NCI-H69 (cell line): ENCODE measurements at regions not wholly inside any gene's neighbourhood (a gene's known extent, or its start where the extent isn't known, plus 50 kb on each side); places are given as distances from the start of the nearest gene placed in this dataset.

ENCODE experiments used
- DNase-seq: peaks from one replicate; lab custom pipeline; 2025; lab: John Stamatoyannopoulos, UW

GRCh38 chr6:139514819-139515218 is 140.4 kb upstream of the CITED2 start:
- no peak for DNase-seq

GRCh38 chr6:139510040-139510790 is 135.8 kb upstream of the CITED2 start:
- DNase-seq: peak; percentile 49

- DNase-seq: no peak
Measured at GRCh38 chr6:139509167-139509566, 134.7 kb upstream of the CITED2 start.

GRCh38 chr6:139508576-139508975 is 134.1 kb upstream of the CITED2 start:
- peak; percentile 64 for DNase-seq

- peak; percentile 48 for DNase-seq
Measured at GRCh38 chr6:139508023-139508422, 133.6 kb upstream of the CITED2 start.

- no peak for DNase-seq
Measured at GRCh38 chr6:139500977-139501376, 126.5 kb upstream of the CITED2 start.

- DNase-seq: no peak
Measured at GRCh38 chr6:139498715-139499114, 124.3 kb upstream of the CITED2 start.

GRCh38 chr6:139497345-139497961 is 123.0 kb upstream of the CITED2 start:
- no peak for DNase-seq

GRCh38 chr6:139496654-139497344 is 122.4 kb upstream of the CITED2 start:
- DNase-seq: no peak

GRCh38 chr6:139494376-139494990 is 120.0 kb upstream of the CITED2 start:
- DNase-seq: no peak

- no peak for DNase-seq
Measured at GRCh38 chr6:139490482-139490881, 116.0 kb upstream of the CITED2 start.

GRCh38 chr6:139486476-139486799 is 112.0 kb upstream of the CITED2 start:
- no peak for DNase-seq

GRCh38 chr6:139485742-139486475 is 111.5 kb upstream of the CITED2 start:
- DNase-seq: no peak

- DNase-seq: no peak
Measured at GRCh38 chr6:139485185-139485584, 110.7 kb upstream of the CITED2 start.

- peak; percentile 57 for DNase-seq
Measured at GRCh38 chr6:139483079-139483478, 108.6 kb upstream of the CITED2 start.

GRCh38 chr6:139482287-139482686 is 107.8 kb upstream of the CITED2 start:
- DNase-seq: peak; percentile 77

GRCh38 chr6:139480356-139481165 is 106.1 kb upstream of the CITED2 start:
- DNase-seq: no peak

GRCh38 chr6:139479433-139480222 is 105.2 kb upstream of the CITED2 start:
- DNase-seq: no peak

GRCh38 chr6:139475646-139476045 is 101.2 kb upstream of the CITED2 start:
- DNase-seq: no peak

GRCh38 chr6:139475241-139475640 is 100.8 kb upstream of the CITED2 start:
- DNase-seq: peak; percentile 27
